ENCODE measurements at regions not wholly inside any gene's neighbourhood (a gene's known extent, or its start where the extent isn't known, plus 50 kb on each side); places are given as distances from the start of the nearest gene placed in this dataset.
A peak's percentile ranks its signal among the peaks of the same experiment; 100 is the strongest.
"Not testable (repeated sequence)": the region's sequence is repeated elsewhere in the genome, so short reads cannot be mapped to it uniquely, and the experiment has no call there.

GRCh38 chr10:57952741-57953140, 315.0 kb downstream of the IPMK start:
- no peak for DNase-seq

DNA sequence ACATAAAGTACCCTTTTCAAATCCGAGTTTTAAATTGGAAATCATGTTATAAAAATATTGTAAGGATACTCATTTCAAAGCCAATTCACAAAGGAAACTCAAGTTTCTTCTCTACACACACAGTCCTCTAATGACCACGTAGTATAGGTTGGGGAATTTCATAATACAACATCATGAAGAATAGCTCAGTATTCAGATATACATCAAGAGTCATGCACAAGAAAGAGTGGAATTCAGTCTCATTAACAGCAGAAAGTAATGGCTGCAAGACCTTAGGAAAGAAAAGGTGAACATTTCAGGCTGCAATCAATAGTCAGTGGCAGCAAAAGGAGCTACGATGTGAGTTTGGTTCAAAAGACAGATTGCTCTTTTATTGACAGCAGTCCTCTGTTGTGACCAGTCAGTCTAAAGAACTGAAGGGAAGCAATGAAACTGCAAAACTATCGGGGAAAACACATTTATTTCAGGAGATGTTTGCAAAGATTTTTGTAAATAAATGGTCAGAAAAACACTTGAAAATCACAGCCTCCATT, 317.2 kb downstream of the IPMK start:
- no peak for DNase-seq

- DNase-seq, result no peak
Observed at GRCh38 chr10:57948796-57949195, 318.9 kb downstream of the IPMK start.

DNA sequence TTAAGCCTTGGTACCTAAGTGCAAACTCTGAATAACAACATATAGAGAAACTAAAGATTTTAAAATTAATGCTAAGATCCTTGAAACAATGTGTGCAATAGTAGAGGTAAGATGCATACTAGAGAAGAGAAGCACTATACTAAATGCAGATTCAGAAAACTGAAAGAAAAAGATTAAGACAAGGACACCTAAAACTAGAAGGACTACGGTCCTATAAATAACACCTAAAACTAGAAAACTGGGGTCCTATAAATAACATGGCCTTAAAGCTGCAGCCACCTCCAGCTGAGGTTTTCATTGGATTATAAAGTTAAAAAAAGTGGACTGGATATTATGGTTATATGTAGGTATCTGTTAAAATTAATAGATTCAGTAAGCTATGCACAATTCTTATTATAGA, 320.9 kb downstream of the IPMK start:
- no peak for DNase-seq

DNA sequence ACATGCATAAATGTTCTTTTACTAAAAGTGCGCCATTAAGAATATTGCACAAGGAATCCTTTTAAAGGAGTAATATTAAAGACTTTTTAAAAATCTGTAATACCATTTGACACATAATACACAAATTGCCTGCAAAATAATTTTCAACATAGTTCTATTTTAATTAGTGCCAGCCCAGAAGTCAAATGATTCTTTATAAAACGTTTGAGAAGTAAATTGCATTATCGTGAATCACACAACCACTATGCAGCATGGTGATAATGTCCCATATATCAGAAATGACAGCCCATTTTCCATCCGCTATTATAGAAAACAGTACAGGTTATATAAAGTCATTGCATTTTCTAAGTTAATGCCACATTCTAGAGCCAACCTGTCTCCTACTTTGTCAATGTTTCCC, 324.0 kb downstream of the IPMK start:
- no peak for DNase-seq

DNA sequence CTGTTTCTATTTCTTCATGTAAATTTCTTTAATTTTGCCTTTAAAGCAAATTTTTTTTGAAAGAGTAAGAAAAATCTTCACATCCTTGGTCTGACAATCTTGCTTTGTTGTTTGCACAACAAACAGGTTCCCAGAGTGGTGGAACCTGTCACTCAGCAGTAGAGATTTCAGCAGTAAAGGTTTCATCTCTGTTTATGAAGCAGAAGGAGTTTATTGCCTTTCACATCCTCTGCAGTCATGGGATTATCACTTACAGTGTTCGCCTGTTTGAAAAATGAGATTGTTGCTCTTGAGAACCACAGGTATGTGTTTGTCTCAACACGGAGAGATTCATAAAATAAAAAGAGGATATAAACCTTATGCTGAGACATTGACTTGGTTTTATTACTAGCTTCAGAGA, 342.6 kb downstream of the IPMK start:
- DNase-seq, result no peak

DNA sequence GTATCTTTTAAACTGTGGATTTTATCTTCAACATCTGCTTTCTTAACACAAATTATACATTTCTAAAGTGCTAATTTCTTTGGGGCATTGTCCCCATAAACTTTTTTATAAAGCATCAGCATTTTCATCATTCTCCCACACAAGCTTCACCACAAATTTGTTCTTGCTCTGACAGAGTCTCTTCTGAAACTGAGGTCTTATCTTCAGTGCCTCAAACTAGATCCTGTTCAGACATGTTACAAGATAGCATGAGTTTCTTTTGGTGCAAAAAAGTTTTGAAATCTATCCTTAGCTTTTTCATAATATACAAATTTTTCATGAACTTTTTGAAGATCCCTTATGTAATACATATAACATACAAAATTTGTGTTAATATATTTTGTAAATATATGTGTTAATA, 346.6 kb downstream of the IPMK start:
- no peak for DNase-seq

- no peak for DNase-seq
Observed at GRCh38 chr10:57919864-57920263, 347.8 kb downstream of the IPMK start.

DNA sequence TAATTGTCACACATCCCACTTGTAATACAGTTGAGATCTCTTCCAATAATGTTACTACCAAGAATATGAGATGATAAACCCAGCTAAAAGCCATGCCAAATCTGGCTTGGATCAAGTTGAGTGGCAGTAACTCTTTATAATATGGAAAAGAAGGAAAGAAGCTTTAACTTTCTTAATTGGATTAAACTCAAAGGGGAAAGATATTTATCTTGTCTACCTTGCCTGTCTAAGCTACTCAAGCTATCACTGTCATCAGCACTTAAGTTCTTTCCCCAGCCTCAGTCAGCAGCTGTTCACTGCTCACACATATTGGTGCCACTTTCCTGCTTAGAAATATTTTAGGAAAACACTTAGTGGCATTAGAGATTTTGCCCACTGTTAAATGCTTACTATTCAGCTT, 350.7 kb downstream of the IPMK start:
- no peak for DNase-seq

GRCh38 chr10:57905861-57906260, 361.8 kb downstream of the IPMK start:
- no peak for DNase-seq

- DNase-seq, result no peak
Observed at GRCh38 chr10:57905010-57905409, 362.7 kb downstream of the IPMK start.

- DNase-seq, result peak; percentile 42
Observed at GRCh38 chr10:57898231-57898630, 369.5 kb downstream of the IPMK start.

DNA sequence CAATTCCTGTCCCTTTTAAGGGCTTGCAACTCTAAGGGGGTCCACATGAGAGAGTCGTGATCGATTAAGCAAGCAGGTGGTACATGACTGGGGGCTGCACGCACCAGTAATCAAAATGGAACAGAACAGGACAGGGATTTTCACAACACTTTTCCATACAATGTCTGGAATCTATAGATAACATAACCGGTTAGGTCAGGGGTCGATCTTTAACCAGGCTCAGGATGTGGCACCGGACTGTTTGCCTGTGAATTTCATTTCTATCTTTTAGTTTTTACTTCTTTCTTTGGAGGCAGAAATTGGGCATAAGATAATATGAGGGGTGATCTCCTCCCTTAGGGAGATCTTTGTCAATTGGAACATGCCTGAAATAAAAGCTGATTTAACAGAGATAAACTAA, 370.1 kb downstream of the IPMK start:
- DNase-seq, result no peak

GRCh38 chr10:57894361-57894760, 373.3 kb downstream of the IPMK start:
- DNase-seq, result no peak

GRCh38 chr10:57891201-57892006, 376.3 kb downstream of the IPMK start:
- no peak for DNase-seq

DNA sequence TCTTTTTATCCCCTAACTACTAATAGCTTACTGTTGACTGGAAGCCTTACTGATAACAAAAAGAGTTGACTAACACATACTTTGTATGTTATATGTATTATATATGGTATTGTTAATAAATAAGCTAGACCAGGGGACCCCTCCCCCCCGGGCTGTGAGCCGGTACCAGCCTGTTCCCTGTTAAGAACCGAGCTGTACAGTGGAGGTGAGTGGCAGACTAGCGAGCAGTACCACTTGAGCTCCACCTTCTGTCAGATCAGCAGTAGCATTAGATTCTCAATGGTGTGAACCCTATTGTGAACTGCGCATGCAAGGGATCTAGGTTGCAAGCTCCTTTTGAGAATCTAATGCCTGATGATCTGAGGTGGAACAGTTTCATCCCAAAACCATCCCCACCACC, 377.0 kb downstream of the IPMK start:
- no peak for DNase-seq

- not testable (repeated sequence) for DNase-seq
Observed at GRCh38 chr10:57885618-57885968, 382.1 kb downstream of the IPMK start.

DNA sequence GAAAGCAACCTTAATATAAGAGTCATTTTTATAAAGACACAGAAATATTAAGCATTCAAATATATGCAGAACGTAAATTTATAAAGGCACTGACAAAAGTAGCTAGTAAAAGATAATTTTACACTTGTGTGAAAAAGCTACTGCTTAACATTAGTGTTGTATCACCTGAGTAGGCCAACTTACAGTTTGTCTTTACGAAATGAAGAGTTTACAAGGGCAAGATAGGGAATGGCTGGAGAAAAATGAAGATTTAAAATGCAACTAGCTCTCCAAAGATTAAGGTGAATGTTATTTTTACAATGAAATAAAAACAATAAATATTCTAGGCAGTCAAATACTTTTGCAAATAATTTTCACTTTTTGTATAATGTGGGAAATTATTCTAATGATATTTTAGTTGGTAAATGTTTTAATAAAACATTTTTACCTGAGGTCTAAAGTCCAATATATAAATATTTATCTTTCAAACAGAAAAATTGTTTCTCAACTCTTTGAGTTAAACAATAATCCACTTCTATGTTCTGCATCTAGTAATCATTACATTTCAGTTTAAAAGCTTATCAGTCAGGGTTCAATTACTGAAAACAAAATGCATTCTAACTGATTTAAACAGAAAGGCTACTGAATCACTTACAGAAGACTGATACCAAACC, 382.6 kb downstream of the IPMK start:
- no peak for DNase-seq

DNA sequence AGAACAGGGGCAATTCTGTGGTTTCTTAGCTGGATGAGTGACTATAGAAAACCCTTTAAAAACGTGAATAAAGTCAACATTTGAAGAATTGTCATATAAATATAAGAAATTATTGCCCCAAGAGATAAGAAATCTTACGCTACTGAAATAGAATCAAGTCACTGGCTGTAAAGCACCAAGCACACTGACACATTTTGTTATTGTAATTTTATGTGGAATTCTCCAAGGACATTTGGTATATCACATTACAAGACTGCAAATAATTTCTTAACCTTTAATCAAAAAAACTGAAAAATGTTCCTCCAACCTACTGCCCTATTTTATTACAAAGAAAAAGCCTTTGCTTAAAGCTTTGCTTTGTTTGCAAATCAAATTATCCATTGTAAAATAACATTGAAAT, 383.3 kb downstream of the IPMK start:
- no peak for DNase-seq

GRCh38 chr10:57880446-57881227, 387.1 kb downstream of the IPMK start:
- no peak for DNase-seq

DNA sequence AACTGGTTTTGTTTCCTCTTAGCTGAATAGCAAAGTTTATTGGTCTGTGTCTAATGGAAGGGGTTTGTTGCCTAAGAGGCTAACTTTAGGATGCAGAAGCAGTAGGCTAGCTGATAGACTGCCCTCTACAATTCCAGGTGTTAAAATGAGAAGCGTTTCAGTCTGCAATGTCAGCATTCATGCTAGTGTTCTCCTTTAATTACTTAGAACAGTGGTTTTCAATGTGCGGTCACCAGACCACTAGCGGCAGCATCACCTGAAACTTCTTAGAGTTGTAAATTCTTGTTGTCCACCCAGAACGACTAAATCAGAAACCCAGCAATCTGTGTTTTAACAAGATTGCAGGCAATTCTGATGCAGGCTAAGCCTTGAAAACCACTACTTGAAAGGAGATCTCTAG, 392.9 kb downstream of the IPMK start:
- no peak for DNase-seq

GRCh38 chr10:57867241-57867640, 400.5 kb downstream of the IPMK start:
- no peak for DNase-seq

GRCh38 chr10:57864765-57865680, 402.7 kb downstream of the IPMK start:
- no peak for DNase-seq
